Anterior cingulate cortex (tissue), 58 donors: ENCODE measurements at regions not wholly inside any gene's neighbourhood (a gene's known extent, or its start where the extent isn't known, plus 50 kb on each side); places are given as distances from the start of the nearest gene placed in this dataset.

ENCODE experiments used
- DNase-seq, 58 donors: peaks; one replicate each; lab custom pipeline; 2025; lab: John Stamatoyannopoulos, UW

DNA sequence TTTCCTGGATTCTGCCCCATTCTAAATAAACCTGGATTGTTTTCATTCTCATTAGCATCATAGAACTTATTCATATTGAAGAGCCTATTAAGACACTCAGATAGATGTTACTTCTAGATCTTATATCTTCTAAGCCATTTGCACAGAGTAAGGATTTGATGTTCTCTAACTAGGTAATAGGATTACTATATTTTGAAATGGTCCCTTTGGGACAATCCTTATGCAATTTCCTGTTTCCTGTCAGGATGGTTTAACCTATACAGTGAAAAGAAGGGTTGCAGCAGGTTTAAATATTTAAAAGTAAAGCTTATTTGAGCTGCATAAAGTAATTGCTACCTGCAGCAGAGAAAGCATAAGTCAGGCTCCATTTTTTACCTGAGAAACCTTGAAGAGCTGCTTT lies 860.1 kb downstream of the TFAP2A start:
- no peak for DNase-seq

DNA sequence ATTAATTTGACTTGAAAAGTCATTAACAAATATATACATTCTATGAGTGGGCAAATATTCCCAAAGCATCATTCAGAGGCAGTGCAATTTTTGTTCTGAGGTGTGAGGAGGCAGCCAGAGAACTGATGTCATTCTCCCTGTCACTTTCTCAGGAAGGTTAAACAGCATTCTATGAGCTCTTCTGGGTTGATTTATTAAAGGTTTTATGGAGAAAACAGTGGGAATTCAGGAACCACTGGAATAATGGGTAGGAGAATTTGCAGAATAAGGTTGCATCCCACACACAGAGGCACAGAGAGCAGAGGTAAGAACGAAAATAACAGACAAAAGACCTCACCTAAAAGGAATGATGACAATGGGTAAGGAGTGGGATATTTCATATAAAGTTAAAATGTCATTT lies 860.6 kb downstream of the TFAP2A start:
- DNase-seq: no peak

DNA sequence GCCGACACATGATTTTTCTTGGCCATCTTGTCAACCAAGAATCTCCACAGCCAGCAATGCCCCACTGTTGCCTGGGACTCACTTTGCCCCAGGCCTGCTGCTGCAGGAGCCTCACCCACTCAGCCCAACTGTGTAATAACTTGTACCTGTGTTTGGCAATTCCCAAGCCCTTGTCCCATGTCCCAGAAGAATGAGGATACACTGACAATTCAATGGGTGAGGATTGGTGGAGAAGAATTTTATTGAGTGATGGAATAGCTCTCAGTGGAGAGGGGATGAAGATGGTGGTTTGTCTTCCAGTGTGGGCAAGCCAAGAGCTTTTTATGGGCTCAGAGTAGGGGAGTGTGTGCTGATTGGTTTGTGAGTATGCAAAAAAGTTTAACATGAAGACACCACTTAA lies 861.9 kb downstream of the TFAP2A start:
- no peak for DNase-seq

DNA sequence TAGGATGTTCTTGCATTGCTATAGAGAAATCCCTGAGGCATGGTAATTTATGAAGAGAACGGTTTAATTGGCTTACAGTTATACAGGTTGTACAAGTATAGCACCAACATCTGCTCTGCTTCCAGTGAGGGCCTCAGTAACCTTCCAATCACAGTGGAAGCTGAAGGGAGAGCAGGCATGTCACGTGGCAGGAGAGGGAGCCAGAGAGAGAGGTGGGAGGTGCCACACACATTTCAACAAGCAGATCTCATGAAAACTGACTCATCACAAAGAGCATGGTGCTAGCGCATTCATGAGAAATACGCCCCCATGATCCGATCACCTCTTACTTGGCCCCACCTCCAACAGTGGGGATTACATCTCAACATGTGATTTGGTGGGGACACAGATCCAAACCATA lies 871.2 kb downstream of the TFAP2A start:
- DNase-seq: no peak

DNA sequence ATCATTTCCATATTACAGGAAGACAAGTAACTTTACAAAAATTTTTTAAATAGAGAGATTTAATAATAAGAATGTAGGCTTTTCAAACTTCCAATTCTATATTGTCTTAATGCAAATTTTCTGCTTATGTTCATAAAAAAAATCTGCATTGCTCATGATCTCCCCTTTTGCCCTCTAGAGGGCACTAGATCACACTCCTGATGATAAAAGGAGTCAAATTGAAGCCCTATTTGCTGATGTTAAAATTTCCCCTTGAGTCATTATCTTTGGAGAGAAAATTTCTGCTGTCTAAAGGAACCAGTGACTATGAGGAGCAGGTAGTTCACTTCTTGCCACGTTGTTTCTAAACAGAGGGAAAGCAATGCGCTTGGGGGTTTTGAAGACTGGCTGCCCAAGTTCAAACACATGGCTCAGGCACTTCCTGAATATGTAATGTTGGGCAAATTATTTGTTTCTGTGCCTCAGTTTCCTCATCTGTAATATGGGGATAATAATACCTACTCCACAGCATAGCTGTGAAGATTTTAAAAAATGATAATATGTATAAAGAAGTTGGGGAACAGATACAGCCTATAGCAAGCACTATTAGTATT lies 874.2 kb downstream of the TFAP2A start:
- DNase-seq: no peak

DNA sequence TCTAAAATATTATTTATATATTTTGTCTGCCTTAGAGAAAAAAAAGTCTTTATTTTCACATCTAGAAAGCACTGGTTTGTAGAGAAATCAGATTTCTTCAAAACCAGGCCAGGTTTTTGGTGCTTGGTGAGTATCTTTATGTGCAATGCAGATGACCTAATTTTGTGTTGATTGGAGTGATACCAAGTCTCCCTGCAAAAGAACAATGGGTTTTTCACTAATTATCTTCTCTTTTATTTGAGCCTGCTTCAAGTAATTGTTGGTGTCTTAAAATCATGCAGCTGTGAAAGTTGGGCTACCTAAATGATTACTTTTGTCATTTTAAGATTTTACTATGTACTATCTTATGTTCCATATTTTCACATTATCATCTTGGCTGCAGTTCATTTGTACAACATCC lies 874.7 kb downstream of the TFAP2A start:
- DNase-seq: no peak

DNA sequence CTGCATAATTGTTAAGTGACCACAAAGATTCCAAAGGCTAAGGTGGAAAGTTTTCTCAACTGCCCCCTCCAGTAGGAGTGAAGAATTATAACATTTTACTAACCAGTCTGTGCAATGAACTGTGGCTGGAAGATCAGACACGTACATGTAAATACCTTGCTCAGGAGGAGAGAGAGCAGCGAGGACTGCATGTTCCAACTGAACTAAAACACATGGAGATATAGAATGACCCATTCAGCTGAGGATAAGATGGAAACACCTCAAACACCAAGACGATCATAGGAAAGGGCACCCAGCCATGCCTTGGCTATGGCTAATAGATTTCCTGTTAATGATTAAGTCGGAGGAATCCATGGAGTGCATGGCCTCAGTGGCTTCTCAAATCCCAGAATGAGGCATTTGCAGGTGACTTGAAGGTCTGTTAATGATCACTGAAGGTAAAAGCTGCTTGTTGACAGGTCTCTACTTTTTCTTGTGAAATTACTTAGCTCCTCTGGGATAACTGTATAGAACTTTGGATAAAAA lies 875.6 kb downstream of the TFAP2A start:
- no peak for DNase-seq

DNA sequence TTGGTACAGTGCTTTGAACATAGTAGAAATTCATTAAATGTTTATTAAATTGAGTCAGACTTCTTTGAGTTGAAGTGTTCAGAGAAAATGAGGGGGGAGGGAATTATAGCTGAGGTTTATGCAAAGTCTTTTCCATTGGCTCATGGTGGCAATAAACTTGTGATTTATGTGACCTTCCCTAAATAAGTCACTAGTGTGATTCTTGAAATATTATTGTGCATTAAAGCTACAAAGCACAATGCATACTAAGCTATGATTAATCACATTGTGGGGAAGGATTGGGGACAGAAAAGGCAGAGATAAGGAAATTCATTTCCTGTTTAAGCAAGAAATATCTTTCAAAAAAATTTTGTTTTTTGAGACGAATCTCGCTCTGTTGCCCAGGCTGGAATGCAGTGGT lies 877.5 kb downstream of the TFAP2A start:
- no peak for DNase-seq

DNA sequence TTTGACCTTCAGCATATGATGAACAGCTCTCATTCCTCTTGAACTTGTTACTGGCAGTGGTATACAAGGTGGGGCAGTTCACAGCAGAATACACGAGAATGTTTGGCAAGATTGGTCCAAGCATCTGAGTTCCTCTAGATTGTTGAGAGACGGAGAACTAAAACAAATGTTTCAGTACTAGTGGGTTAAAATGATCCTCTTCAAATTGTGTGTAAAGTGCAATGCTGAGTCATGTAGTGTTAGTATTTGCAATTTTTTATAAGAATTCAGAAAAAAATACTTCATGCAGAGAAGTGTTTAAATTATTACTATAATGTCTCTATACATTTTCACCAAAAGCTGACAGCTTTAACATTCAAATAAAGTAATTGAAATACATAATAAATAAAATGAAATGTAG lies 879.8 kb downstream of the TFAP2A start:
- no peak for DNase-seq

DNA sequence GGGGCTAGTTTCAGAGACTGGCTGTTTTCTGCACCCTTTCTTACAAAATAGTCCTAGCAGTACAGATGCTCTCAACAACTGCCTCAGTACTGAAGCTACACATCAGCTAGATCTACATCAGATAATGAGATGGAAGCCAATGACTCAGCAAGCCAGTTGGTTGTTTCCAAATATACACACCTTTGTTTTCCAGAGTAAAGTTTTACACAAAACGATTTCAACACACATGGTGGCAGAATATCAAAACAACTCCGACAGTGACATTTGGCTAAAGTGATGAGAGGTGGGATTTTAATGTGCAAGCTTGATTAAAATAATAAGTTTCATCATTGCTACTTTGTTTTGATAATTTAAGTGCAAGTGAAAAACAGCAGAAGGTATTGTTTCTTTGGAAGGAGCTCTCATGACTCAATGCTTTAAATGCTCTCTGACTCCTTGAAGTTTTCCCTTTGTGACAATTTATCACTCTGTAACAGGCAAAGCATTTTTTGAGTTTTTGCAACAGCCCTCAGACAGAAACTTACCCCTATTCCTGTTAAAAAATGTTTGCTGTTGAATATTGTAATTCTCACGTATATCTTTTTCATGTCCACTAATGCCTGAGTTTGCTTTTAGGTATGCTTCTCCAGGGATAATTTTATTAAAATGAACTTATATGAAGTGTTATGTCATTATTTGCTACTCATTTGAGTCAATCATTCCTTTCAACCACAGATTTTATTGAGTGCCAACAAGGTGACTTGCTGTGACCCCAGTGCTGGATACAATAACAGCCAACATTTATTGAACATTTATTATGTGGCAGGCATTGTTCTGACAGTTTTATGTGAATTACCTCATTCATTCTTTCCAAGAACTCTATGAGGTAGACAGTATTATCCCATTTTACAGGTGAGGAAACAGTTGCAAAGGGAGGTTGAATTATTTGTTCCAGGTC lies 882.0 kb downstream of the TFAP2A start:
- no peak for DNase-seq

DNA sequence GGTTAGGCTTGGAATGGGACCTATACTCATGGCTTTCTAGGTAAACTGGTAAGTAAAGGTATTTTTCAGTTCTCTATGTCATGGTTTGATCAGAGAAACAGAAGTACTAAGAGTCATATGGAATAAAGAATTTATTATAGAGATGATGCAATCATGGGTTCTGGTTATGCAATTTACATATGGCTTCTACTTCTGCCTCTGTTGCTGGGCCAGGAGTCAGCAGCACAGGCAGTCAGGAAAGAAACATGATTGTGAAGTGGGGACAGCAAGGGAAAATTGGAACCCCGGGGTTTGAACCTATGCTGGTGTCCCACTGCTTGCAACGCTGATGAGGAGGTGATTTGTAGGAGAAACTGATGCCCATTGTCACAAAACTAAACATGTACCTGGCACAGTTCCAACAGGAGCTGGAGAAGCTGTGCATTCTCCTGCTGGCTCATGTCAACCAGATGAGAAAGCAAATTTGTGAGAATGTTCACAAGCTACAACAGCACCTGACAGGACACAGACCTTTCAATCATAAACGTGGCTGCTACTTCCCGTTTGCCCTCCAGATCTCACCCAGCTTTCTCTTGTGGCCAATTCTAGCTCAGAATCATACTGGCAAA lies 887.1 kb downstream of the TFAP2A start:
- no peak for DNase-seq

DNA sequence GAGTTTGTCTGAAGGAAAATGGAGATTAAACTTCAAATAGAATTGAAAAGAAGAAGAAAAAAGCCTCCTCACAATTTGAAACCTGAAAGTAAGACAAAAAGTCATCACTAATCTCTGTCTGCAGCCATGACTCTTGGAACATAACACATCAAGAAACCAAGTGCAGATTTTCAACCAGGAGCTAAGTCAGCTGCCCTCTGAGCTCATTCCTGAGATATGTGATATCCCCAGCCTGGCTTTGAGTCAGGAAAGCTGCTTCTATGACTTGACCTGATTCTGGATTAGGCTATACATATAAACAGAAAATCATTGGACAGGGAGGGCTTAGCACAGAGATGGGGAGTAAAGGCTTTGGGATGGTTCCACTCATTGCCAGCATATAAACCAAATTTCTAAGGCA lies 891.4 kb downstream of the TFAP2A start:
- no peak for DNase-seq

DNA sequence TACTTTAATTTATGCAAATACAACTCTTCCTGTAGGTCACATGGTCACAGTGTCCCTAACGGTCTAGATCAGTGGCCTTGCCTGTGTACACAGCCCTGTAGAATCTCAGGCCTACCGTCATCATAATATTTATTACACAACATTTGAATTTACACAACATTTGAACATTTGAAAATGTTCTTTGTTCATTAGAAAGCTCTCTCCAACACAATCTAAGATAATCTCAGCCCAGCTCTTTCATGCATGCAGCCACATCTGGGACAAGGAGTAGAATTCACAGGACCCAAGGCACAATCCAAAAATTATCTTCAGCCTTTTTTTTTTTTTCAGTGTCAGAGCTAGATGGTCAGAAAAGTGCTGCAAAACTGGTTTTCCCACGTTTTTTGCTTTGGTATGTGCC lies 892.8 kb downstream of the TFAP2A start:
- DNase-seq: no peak

DNA sequence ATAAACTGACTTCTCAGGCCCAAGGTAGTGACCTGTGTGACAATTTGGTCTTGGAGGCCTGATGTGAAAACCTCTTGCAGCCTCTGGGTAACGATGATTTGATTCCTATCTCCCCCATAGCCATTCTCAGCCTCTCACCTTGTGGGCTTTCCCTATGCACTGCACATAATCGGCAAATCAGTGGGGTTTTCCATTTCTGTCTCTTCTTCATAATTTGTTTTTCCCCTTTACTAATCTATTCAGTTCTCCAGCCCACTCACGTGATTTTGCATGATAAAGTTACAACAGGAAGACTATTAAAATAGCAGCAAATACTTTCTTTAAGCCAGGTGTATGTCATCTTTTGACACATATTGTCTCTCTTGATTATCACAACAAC lies 893.7 kb downstream of the TFAP2A start:
- no peak for DNase-seq

DNA sequence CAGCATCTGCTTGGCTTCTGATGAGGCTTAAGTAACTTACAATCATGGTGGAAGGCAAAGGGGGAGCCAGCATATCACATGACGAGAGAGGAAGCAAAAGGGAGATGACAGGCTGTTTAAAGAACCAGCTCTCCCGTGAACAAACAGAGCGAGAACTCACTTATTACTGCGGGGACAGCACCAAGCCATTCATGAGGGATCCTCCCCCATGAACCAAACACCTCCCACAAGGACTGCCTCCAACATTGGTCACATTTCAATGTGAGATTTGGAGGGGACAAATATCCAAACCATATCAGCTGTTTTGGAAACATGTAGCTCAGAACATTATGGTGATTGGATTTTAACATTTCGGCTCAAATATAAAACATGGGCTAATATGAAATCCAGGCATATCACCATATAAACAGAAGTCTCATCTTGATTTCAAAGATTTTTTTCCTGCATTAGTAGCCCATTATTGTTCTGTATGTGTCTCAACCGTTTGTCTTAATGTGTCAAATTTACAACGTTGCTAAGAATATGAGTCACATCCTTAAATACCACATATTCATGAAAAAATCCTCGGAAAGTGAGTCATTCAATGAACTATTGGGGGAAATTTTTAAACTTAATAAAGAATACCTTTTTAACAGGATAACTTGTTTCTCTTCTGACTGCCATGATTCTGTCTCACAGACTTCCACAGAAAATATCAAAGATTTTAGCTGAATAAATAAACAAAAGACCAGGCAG lies 894.3 kb downstream of the TFAP2A start:
- no peak for DNase-seq

DNA sequence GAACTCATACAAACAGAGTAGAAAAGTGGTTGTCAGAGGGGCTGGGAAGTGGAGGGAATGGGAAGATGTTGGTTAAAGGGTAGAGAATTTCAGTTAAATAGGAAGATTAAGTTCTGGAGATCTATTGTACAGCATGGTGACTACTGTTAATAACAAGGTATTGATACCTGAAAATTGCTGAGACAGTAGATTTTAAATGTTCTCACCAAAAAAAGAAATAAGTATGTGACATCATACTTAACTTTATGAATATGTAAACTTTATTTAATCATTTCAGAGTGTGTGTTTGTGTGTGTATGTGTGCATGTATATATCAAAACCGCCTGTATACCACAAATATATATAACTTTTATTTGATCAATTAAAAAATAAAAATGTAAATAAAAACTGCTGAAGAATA lies 896.4 kb downstream of the TFAP2A start:
- no peak for DNase-seq

DNA sequence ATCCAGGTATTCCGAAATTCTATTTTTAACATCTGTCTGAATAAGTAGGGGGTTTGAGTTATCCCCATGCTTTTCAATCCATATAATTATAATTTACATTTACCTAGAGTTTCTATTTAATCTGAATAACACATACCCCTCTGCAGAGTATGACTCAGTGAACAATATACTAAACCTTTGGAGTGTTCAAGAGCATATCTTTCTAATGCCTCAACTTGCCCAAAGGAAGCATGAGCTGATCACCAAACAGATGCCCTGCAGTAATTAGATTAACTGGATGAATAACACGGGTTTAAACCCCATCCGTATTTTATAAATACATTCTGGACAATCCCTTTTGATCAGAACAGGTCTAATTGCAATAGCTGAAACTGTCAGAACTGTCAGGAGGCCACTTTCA lies 897.1 kb downstream of the TFAP2A start:
- DNase-seq: no peak

DNA sequence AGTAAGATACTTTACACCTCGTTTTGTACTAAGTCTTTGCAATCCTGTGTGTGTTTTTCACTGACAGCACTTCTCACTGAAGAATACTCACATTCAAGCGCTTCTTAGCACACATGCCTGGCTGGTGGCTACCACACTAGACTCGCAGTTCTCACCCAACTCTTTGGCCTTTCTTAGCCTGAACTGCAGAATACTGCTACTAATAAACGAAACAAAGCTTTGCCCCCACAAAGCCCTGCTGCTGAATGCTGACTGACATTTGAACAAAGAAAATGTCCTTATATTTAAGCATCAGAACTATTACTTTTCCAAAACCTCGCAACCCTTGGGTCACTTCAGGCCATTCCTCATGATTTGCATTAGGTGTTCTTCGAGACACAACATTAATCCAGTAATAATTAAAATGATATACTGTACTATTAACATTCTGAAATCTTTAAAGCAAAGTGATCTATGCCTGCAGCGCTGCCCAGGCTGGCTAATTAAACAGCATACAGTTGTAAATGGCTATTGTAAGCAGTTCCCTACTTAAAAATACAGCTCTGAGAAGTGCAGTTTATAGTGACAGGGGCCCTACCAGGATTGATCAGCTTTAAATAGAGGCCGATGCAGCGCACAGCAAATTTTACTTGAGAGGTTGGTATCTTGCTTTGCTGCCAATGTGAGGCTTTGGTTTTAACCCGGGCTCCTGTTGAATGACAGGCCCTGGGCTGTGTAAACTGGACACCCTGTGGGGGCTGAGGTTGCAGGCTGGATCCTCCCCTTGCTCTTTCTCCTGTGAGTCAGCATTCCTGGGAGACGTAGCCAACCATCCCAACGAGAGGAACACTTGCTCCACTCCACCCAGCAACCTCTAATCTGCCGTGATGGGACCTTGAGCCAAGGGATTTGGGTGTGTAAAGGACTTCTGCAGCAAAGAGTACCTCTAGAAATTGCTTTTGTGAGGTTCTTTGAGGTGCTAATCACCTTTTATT lies 899.0 kb downstream of the TFAP2A start:
- no peak for DNase-seq

DNA sequence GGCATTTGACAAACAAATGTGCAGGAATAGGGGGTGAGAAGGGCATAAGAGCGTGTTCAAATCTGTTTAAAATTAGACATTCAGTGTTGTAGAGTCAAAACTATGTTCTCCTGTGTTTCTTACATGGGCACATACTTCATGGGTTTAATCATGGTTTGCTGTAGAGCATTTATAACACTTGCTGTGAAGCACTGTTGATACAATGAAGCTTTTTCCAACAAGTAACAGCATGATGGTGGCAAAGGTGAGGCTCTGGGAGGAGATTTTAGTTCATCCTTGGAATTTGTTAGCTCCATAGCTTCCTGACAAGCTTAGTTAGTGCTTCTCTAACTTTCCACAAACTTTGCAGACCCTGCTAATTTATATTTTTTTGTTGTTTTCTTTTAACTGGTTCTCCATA lies 900.7 kb downstream of the TFAP2A start:
- DNase-seq: no peak

DNA sequence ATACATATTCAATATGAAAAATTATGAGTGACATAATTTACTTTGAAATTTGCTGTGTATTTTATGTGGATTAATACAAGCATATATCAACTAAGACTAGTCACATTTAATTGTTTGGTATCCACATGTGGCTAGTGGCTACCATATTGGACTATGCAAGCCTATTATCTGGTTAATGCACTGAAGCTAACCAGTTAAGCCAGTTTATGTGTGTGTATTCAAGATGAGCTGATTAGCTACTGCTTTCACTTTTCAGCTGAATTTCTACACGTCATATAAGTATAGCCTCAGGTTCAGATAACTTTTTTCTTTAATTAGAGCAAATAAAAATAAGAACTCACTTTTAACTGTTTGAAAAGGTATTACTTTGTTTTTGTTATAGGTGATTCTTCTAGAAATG lies 903.7 kb downstream of the TFAP2A start:
- DNase-seq: no peak
